Kidney (tissue), 13 donors: ENCODE measurements at regions not wholly inside any gene's neighbourhood (a gene's known extent, or its start where the extent isn't known, plus 50 kb on each side); places are given as distances from the start of the nearest gene placed in this dataset.
A peak's percentile ranks its signal among the peaks of the same experiment; 100 is the strongest.

Experiments
- DNase-seq, 5 donors: peaks; one replicate each; pipeline ENCODE4 v3.0.0-alpha.2; 2013 to 2020
- FAIRE-seq: peaks from 2 replicates; lab custom pipeline; 2012; peaks lifted over from hg19 to GRCh38; lab: Jason Lieb, UNC
- H3K27ac ChIP-seq, 2 donors: one replicate each; pipeline ENCODE4 v1.7.0; 2013; ENCODE audit warnings: low read depth in 2 of 2, low read length in 2 of 2, inconsistent platforms in 1 of 2
- H3K27me3 ChIP-seq: one replicate; pipeline ENCODE4 v1.7.1; 2013; ENCODE audit warnings: low read length, inconsistent platforms; ENCODE audit not compliant: control insufficient read depth, insufficient read depth
- H3K36me3 ChIP-seq, 3 donors: one replicate each; pipeline versions ENCODE4 v1.7.0 to v1.7.1; 2013; ENCODE audit warnings: low read length in 3 of 3, control low read depth in 1 of 3, inconsistent platforms in 1 of 3; ENCODE audit not compliant: insufficient read depth in 3 of 3, control insufficient read depth in 2 of 3
- H3K4me1 ChIP-seq, 3 donors: one replicate each; pipeline versions ENCODE4 v1.7.0 to v1.7.1; 2013; ENCODE audit warnings: low read length in 3 of 3, inconsistent platforms in 1 of 3, low read depth in 1 of 3; ENCODE audit not compliant: control insufficient read depth in 2 of 3, insufficient read depth in 2 of 3
- H3K4me3 ChIP-seq, 3 donors: one replicate each; pipeline versions ENCODE4 v1.7.0 to v1.8.1; 2013; ENCODE audit warnings: low read length in 3 of 3, control low read depth in 1 of 3, inconsistent platforms in 1 of 3
- H3K9ac ChIP-seq, 3 donors: one replicate each; pipeline versions ENCODE4 v1.7.0 to v1.7.1; 2013; ENCODE audit warnings: low read length in 3 of 3, control low read depth in 1 of 3, inconsistent platforms in 1 of 3
- H3K9me3 ChIP-seq, 3 donors: one replicate each; pipeline versions ENCODE4 v1.7.0 to v1.7.1; 2013; ENCODE audit warnings: low read length in 3 of 3, control low read depth in 1 of 3, inconsistent platforms in 1 of 3; ENCODE audit not compliant: control insufficient read depth in 2 of 3, insufficient read depth in 1 of 3
- intact Hi-C: fragments of 100-400 bp; cut with DNase I; formaldehyde crosslinking; loops from one replicate; pipeline ENCODE4 v1.11.1; 2022
- TF ChIP-seq, protein P1 (sequence below): IDR thresholded peaks from 3 replicates; pipeline ENCODE4 v1.5.1; 2012; ENCODE audit warnings: mild to moderate bottlenecking, moderate library complexity, borderline replicate concordance; ENCODE audit not compliant: insufficient read depth; ENCODE audit errors: extremely low read depth
- donor health status: control.
- donor health status: control.
- donor health status: control.
- donor health status: control.
- donor health status: control.
- donor health status: DM: yes; HTN: yes; CAD: no.
- donor health status: Normal renal cell carcinoma (clear cell type).

DNA sequence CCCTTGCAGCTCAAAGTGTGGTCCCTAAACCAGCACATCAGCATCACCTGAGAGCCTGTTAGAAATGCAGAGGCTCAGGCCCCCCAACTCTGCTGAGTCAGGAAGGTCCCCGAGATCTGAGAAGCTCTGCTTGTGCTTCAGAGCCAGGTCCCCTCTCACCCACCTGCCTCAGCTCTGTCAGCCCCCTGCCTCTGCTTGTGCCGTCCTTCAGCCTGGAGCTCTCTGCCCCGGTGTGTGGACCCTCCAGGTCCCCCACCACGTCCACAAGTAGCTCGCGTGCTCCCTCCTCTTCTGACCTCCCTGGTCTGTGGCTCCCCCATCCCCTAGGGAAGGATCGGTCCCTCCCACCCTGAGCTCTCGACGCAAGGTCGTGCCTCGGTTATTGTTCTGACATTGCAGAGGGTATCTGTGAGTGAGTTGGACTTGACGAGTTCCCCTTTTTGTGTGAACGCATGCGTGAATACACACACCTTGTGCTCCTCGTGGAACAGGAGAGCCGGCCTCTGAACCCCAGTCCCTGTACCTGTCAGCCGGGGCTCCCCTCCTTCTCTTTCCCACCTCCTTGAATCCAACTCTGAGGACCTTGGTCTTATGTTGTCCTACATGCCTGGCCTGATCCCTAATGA, 75.5 kb upstream of the TAF1B start:
- H3K36me3 ChIP-seq: no peaks in the 10 kb centered on the region
- FAIRE-seq: no peak
- H3K9ac ChIP-seq: no peak overlapping the region

GRCh38 chr2:9768388-9768787, 74.9 kb upstream of the TAF1B start:
- FAIRE-seq (no peak), DNase-seq (peak in 4 of 5 donors; percentile 72 to 82 (median 78))
- Histone ChIP-seq H3K36me3 (no peaks in the 10 kb centered on the region), H3K9ac (no peak overlapping the region), H3K9me3 (no peaks in the 10 kb centered on the region), H3K4me1 (peaks cover 0 to 8% (median 2%) of the 10 kb centered on the region in 3 donors), H3K4me3 (no peak overlapping the region), H3K27me3 (no peaks in the 10 kb centered on the region), H3K27ac (no peak overlapping the region)
- TF ChIP-seq, protein P1, sequence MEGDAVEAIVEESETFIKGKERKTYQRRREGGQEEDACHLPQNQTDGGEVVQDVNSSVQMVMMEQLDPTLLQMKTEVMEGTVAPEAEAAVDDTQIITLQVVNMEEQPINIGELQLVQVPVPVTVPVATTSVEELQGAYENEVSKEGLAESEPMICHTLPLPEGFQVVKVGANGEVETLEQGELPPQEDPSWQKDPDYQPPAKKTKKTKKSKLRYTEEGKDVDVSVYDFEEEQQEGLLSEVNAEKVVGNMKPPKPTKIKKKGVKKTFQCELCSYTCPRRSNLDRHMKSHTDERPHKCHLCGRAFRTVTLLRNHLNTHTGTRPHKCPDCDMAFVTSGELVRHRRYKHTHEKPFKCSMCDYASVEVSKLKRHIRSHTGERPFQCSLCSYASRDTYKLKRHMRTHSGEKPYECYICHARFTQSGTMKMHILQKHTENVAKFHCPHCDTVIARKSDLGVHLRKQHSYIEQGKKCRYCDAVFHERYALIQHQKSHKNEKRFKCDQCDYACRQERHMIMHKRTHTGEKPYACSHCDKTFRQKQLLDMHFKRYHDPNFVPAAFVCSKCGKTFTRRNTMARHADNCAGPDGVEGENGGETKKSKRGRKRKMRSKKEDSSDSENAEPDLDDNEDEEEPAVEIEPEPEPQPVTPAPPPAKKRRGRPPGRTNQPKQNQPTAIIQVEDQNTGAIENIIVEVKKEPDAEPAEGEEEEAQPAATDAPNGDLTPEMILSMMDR: no peak
- intact Hi-C loops: no loop called here

More for the DNA sequence above, 75.5 kb upstream of the TAF1B start:
- Histone ChIP-seq H3K27ac (no peak overlapping the region), H3K4me1 (peaks cover 0 to 8% (median 2%) of the 10 kb centered on the region in 3 donors), H3K27me3 (no peaks in the 10 kb centered on the region), H3K4me3 (no peak overlapping the region), H3K9me3 (no peaks in the 10 kb centered on the region)
- intact Hi-C loops: no loop called here
- peak in 1 of 5 donors; percentile 47 for DNase-seq
- TF ChIP-seq, protein P1: no peak

- TF ChIP-seq, protein P1: no peak
- Histone ChIP-seq H3K4me1 (peaks cover 0 to 8% (median 0%) of the 10 kb centered on the region in 3 donors), H3K36me3 (no peaks in the 10 kb centered on the region), H3K4me3 (no peak overlapping the region), H3K9ac (no peak overlapping the region), H3K9me3 (no peaks in the 10 kb centered on the region), H3K27ac (no peak overlapping the region), H3K27me3 (no peaks in the 10 kb centered on the region)
- intact Hi-C loops: no loop called here
- DNase-seq: peak in 4 of 5 donors; percentile 85 to 92 (median 88)
- no peak for FAIRE-seq
These were observed 73.9 kb upstream of the TAF1B start for GRCh38 chr2:9769171-9770005.
